ENCODE measurements at regions not wholly inside any gene's neighbourhood (a gene's known extent, or its start where the extent isn't known, plus 50 kb on each side); places are given as distances from the start of the nearest gene placed in this dataset.
A peak's percentile ranks its signal among the peaks of the same experiment; 100 is the strongest.
"Not testable (repeated sequence)": the region's sequence is repeated elsewhere in the genome, so short reads cannot be mapped to it uniquely, and the experiment has no call there.

DNA sequence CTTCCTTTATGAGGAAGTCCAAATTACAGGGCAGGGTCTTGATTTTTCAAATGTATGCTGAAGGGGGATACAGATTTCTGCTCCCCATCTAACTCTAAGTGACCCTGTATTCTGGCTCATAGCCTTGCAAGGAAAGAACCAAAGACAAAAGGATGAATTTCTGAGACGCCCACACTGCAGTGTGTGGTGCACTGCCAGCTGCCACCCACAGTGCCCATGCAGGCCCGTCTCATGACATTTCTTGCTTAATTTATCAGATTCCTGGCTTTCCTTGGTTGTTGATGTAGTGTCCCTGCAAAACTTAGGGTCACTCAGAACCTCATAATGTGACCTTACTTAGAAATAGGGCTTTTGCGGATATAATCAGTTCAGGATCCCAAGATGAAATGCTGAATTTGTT lies 68.0 kb downstream of the CBLN4 start:
- Histone ChIP-seq H3K27me3 (no peaks in the 10 kb centered on the region), H3K27ac (replicated peaks in 1 of 4) (no peak overlapping the region), H3K4me1 (peaks cover 0 to 12% (median 3%) of the 10 kb centered on the region in 4 donors), H3K9me3 (peaks cover 0 to 7% (median 0%) of the 10 kb centered on the region in 4 donors), H3K36me3 (no peaks in the 10 kb centered on the region), H3K4me3 (no peak overlapping the region)
- WGBS, result 78% methylated on average over 3 of the region's 3 CpGs
- TF ChIP-seq EP300 (IDR thresholded peaks at IDR 0.05) (no peak), CTCF (IDR thresholded peaks at IDR 0.05) (no peak), POLR2A (IDR thresholded peaks at IDR 0.05; ENCODE audit: low read depth) (no peak), POLR2AphosphoS5 (IDR thresholded peaks at IDR 0.05) (no peak)
- no peak for DNase-seq (ENCODE audit: extremely low spot score)
- intact Hi-C loops (cut with DNase I), result no loop called here

- Histone ChIP-seq H3K27me3 (no peaks in the 10 kb centered on the region), H3K4me3 (no peak overlapping the region), H3K27ac (replicated peaks in 1 of 4) (no peak overlapping the region), H3K4me1 (peaks cover 0 to 12% (median 3%) of the 10 kb centered on the region in 4 donors), H3K9me3 (peaks cover 0 to 7% (median 0%) of the 10 kb centered on the region in 4 donors), H3K36me3 (no peaks in the 10 kb centered on the region)
- intact Hi-C loops (cut with DNase I), result no loop called here
- DNase-seq (ENCODE audit: extremely low spot score), result no peak
- 57% methylated on average over 2 of the region's 2 CpGs for WGBS
- TF ChIP-seq POLR2A (IDR thresholded peaks at IDR 0.05; ENCODE audit: low read depth) (no peak), EP300 (IDR thresholded peaks at IDR 0.05) (no peak), POLR2AphosphoS5 (IDR thresholded peaks at IDR 0.05) (no peak), CTCF (IDR thresholded peaks at IDR 0.05) (no peak)
These were observed 69.1 kb downstream of the CBLN4 start for GRCh38 chr20:55936209-55936595.

GRCh38 chr20:55935448-55936208 lies 69.7 kb downstream of the CBLN4 start:
- H3K27ac ChIP-seq (replicated peaks in 1 of 4), result peak overlapping the region in 1 of 4 donors; percentile 33
- H3K9me3 ChIP-seq, result peaks cover 0 to 7% (median 0%) of the 10 kb centered on the region in 4 donors
- no peak for DNase-seq (ENCODE audit: extremely low spot score)
- peaks cover 0 to 12% (median 3%) of the 10 kb centered on the region in 4 donors for H3K4me1 ChIP-seq
- H3K36me3 ChIP-seq, result no peaks in the 10 kb centered on the region
- no peak for TF ChIP-seq POLR2AphosphoS5 (IDR thresholded peaks at IDR 0.05)
- no peak for TF ChIP-seq POLR2A (IDR thresholded peaks at IDR 0.05; ENCODE audit: low read depth)
- TF ChIP-seq CTCF (IDR thresholded peaks at IDR 0.05), result no peak
- TF ChIP-seq EP300 (IDR thresholded peaks at IDR 0.05), result no peak
- no peak overlapping the region for H3K4me3 ChIP-seq
- intact Hi-C loops (cut with DNase I), result no loop called here
- WGBS, result 18% methylated on average over 3 of the region's 3 CpGs
- no peaks in the 10 kb centered on the region for H3K27me3 ChIP-seq

DNA sequence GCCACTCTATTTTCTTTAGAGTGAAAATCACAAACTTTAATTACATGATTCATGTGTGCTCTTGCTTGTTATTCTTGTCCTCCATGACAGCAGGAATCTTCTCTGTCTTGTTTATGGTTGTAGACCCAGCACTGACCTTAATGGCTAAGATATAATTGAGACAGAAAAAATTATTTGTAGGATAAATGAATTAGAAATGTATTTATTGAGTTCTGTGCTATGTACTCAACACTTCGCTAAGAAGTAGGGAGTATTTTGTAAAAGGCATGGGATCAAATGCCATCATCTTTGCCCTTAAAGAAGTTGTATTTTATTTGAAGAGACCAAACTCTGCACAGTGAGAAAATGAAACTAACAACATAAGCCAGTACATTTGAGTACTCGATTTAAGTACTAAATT lies 71.2 kb downstream of the CBLN4 start:
- 83% methylated on average over 2 of the region's 2 CpGs for WGBS
- no peaks in the 10 kb centered on the region for H3K36me3 ChIP-seq
- no peak overlapping the region for H3K27ac ChIP-seq (replicated peaks in 1 of 4)
- no peaks in the 10 kb centered on the region for H3K27me3 ChIP-seq
- peaks cover 0 to 12% (median 3%) of the 10 kb centered on the region in 4 donors for H3K4me1 ChIP-seq
- TF ChIP-seq POLR2AphosphoS5 (IDR thresholded peaks at IDR 0.05) (no peak), CTCF (IDR thresholded peaks at IDR 0.05) (no peak), POLR2A (IDR thresholded peaks at IDR 0.05; ENCODE audit: low read depth) (no peak), EP300 (IDR thresholded peaks at IDR 0.05) (no peak)
- peaks cover 0 to 7% (median 0%) of the 10 kb centered on the region in 4 donors for H3K9me3 ChIP-seq
- DNase-seq (ENCODE audit: extremely low spot score), result no peak
- no peak overlapping the region for H3K4me3 ChIP-seq
- intact Hi-C loops (cut with DNase I), result no loop called here

- H3K4me3 ChIP-seq; H3K4me1 ChIP-seq; H3K27ac ChIP-seq (replicated peaks in 1 of 4); H3K27me3 ChIP-seq; intact Hi-C loops (cut with DNase I); H3K36me3 ChIP-seq; H3K9me3 ChIP-seq; DNase-seq (ENCODE audit: extremely low spot score): not testable (repeated sequence)
- 88% methylated on average over 2 of the region's 2 CpGs for WGBS
These were observed 74.4 kb downstream of the CBLN4 start for GRCh38 chr20:55930876-55931275.

Measured in esophagus muscularis mucosa (tissue), 4 donors.